ENCODE measurements at regions not wholly inside any gene's neighbourhood (a gene's known extent, or its start where the extent isn't known, plus 50 kb on each side); places are given as distances from the start of the nearest gene placed in this dataset.

GRCh38 chr13:100833427-100833826, 158.8 kb upstream of the TMTC4 start:
- ATAC-seq (ENCODE audit: insufficient number of reproducible peaks, low FRiP score, low read depth), result no peak
- Histone ChIP-seq H3K36me3 (no peaks in the 10 kb centered on the region), H3K27ac (no peak overlapping the region), H3K4me1 (ENCODE audit: control insufficient read depth in 1 of 2, low read depth in 2 of 2) (no peaks in the 10 kb centered on the region), H3K27me3 (replicated peaks; ENCODE audit: insufficient read depth) (no peaks in the 10 kb centered on the region), H3K9me3 (peaks cover 3% of the 10 kb centered on the region), H3K4me3 (no peak overlapping the region)
- TF ChIP-seq, protein P1, sequence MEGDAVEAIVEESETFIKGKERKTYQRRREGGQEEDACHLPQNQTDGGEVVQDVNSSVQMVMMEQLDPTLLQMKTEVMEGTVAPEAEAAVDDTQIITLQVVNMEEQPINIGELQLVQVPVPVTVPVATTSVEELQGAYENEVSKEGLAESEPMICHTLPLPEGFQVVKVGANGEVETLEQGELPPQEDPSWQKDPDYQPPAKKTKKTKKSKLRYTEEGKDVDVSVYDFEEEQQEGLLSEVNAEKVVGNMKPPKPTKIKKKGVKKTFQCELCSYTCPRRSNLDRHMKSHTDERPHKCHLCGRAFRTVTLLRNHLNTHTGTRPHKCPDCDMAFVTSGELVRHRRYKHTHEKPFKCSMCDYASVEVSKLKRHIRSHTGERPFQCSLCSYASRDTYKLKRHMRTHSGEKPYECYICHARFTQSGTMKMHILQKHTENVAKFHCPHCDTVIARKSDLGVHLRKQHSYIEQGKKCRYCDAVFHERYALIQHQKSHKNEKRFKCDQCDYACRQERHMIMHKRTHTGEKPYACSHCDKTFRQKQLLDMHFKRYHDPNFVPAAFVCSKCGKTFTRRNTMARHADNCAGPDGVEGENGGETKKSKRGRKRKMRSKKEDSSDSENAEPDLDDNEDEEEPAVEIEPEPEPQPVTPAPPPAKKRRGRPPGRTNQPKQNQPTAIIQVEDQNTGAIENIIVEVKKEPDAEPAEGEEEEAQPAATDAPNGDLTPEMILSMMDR (IDR thresholded peaks at IDR 0.05), result no peak
- DNase-seq (ENCODE audit: low spot score), result no peak

- no peak for ATAC-seq (ENCODE audit: insufficient number of reproducible peaks, low FRiP score, low read depth)
- peaks cover 3% of the 10 kb centered on the region for H3K9me3 ChIP-seq
- TF ChIP-seq, protein P1 (IDR thresholded peaks at IDR 0.05), result no peak
- H3K4me1 ChIP-seq (ENCODE audit: control insufficient read depth in 1 of 2, low read depth in 2 of 2), result no peaks in the 10 kb centered on the region
- no peaks in the 10 kb centered on the region for H3K36me3 ChIP-seq
- no peak for DNase-seq (ENCODE audit: low spot score)
- H3K4me3 ChIP-seq, result no peak overlapping the region
- no peaks in the 10 kb centered on the region for H3K27me3 ChIP-seq (replicated peaks; ENCODE audit: insufficient read depth)
- no peak overlapping the region for H3K27ac ChIP-seq
These were observed 153.6 kb upstream of the TMTC4 start for GRCh38 chr13:100828226-100828625.

DNA sequence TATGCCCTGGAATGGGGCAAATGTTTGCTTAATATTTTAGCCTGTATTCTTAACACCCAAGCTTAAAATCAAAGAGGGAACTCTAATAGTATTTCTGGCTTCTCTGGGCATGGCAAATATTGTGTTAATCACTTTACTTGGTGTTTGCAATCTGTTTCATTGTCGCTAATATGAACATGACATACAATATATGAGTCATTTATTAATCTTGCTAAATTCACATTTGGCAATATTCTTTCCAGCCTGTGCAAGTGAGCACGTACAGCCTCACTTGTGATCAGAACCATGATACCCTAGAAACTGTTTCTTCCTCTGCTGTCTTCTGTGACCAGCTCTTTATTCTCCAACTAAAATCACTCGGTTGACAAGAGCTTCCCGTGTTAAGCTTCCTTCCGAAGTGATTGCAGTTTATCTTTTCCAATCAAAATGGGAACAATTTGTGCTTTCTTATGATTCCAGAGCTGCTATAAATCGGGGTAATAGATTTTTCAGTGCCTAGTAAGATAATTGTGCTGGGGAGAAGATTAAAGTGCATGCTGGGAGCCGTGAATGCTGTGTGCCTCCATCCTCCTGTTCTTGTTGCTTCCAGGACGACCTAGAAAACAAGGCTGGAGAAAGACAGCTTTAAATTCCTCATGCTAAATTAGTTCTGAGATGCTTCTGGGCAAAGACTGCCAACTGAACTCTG, 153.0 kb upstream of the TMTC4 start:
- H3K27me3 ChIP-seq (replicated peaks; ENCODE audit: insufficient read depth), result no peaks in the 10 kb centered on the region
- no peak overlapping the region for H3K4me3 ChIP-seq
- no peak for DNase-seq (ENCODE audit: low spot score)
- no peak overlapping the region for H3K27ac ChIP-seq
- H3K9me3 ChIP-seq, result peaks cover 3% of the 10 kb centered on the region
- no peaks in the 10 kb centered on the region for H3K4me1 ChIP-seq (ENCODE audit: control insufficient read depth in 1 of 2, low read depth in 2 of 2)
- ATAC-seq (ENCODE audit: insufficient number of reproducible peaks, low FRiP score, low read depth), result no peak
- TF ChIP-seq, protein P1 (IDR thresholded peaks at IDR 0.05), result no peak
- H3K36me3 ChIP-seq, result no peaks in the 10 kb centered on the region

DNA sequence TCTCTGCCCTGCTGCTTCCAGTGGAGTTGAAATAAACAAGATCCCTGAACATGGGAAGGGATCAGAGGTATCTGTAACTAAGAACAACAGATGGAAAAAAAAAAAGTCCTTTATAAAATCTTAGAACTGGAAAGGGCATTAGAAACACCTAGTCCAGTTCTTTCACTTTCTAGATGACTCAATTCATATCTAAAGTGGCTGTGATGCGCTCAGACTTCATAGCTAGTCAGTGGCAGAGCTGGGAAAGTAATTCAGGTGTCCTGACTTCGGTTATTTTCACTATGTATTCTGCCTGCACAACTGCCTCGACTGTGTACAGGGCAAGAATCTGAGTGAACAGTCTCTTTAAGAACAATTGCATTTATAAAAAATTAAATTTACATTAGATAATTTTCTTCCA, 151.8 kb upstream of the TMTC4 start:
- no peaks in the 10 kb centered on the region for H3K27me3 ChIP-seq (replicated peaks; ENCODE audit: insufficient read depth)
- TF ChIP-seq, protein P1 (IDR thresholded peaks at IDR 0.05), result no peak
- no peaks in the 10 kb centered on the region for H3K36me3 ChIP-seq
- peaks cover 3% of the 10 kb centered on the region for H3K9me3 ChIP-seq
- ATAC-seq (ENCODE audit: insufficient number of reproducible peaks, low FRiP score, low read depth) (no peak), DNase-seq (ENCODE audit: low spot score) (no peak)
- H3K4me1 ChIP-seq (ENCODE audit: control insufficient read depth in 1 of 2, low read depth in 2 of 2), result no peaks in the 10 kb centered on the region
- H3K4me3 ChIP-seq, result no peak overlapping the region
- no peak overlapping the region for H3K27ac ChIP-seq

- no peak for DNase-seq (ENCODE audit: low spot score)
- TF ChIP-seq, protein P1 (IDR thresholded peaks at IDR 0.05), result no peak
- Histone ChIP-seq H3K27ac (no peak overlapping the region), H3K9me3 (peaks cover 3% of the 10 kb centered on the region), H3K36me3 (no peaks in the 10 kb centered on the region), H3K27me3 (replicated peaks; ENCODE audit: insufficient read depth) (no peaks in the 10 kb centered on the region), H3K4me1 (ENCODE audit: control insufficient read depth in 1 of 2, low read depth in 2 of 2) (no peaks in the 10 kb centered on the region), H3K4me3 (no peak overlapping the region)
- ATAC-seq (ENCODE audit: insufficient number of reproducible peaks, low FRiP score, low read depth), result no peak
These were observed 151.0 kb upstream of the TMTC4 start for GRCh38 chr13:100825557-100825956.

All from thoracic aorta (tissue), 2 donors.